ENCODE measurements at regions not wholly inside any gene's neighbourhood (a gene's known extent, or its start where the extent isn't known, plus 50 kb on each side); places are given as distances from the start of the nearest gene placed in this dataset.

- no peaks in the 10 kb centered on the region for H3K36me3 ChIP-seq
- TF ChIP-seq POLR2A (IDR thresholded peaks at IDR 0.05) (no peak), CTCF (IDR thresholded peaks at IDR 0.05) (no peak), EP300 (IDR thresholded peaks at IDR 0.05) (no peak), POLR2AphosphoS5 (IDR thresholded peaks at IDR 0.05) (no peak)
- H3K27me3 ChIP-seq: no peaks in the 10 kb centered on the region
- DNase-seq: no peak
- H3K27ac ChIP-seq: no peak overlapping the region
- no peak overlapping the region for H3K4me3 ChIP-seq
- 34 to 42% methylated on average over 11 of the region's 11 CpGs for WGBS, 2 donors
- H3K9me3 ChIP-seq: no peaks in the 10 kb centered on the region
- H3K4me1 ChIP-seq: no peaks in the 10 kb centered on the region
- no peak for ATAC-seq (ENCODE audit: low FRiP score in 2 of 2)
These were observed 98.7 kb downstream of the PHETA1 start for GRCh38 chr12:111270239-111270638.

GRCh38 chr12:111269718-111270117 lies 99.2 kb downstream of the PHETA1 start:
- Histone ChIP-seq H3K36me3 (no peaks in the 10 kb centered on the region), H3K4me3 (no peak overlapping the region), H3K9me3 (no peaks in the 10 kb centered on the region), H3K27ac (no peak overlapping the region), H3K27me3 (no peaks in the 10 kb centered on the region), H3K4me1 (no peaks in the 10 kb centered on the region)
- DNase-seq (no peak), ATAC-seq (ENCODE audit: low FRiP score in 2 of 2) (no peak)
- TF ChIP-seq POLR2A (IDR thresholded peaks at IDR 0.05) (no peak), EP300 (IDR thresholded peaks at IDR 0.05) (no peak), POLR2AphosphoS5 (IDR thresholded peaks at IDR 0.05) (no peak), CTCF (IDR thresholded peaks at IDR 0.05) (no peak)
- 54 to 60% methylated on average over 7 of the region's 7 CpGs for WGBS, 2 donors

- Histone ChIP-seq H3K9me3 (no peaks in the 10 kb centered on the region), H3K4me1 (no peaks in the 10 kb centered on the region), H3K36me3 (no peaks in the 10 kb centered on the region), H3K27ac (no peak overlapping the region), H3K4me3 (no peak overlapping the region), H3K27me3 (no peaks in the 10 kb centered on the region)
- no peak for DNase-seq
- 78 to 79% methylated on average over 16 of the region's 16 CpGs for WGBS, 2 donors
- ATAC-seq (ENCODE audit: low FRiP score in 2 of 2): no peak
- TF ChIP-seq EP300 (IDR thresholded peaks at IDR 0.05) (no peak), POLR2A (IDR thresholded peaks at IDR 0.05) (no peak), CTCF (IDR thresholded peaks at IDR 0.05) (peak in 2 of 6 experiments; percentile 32 to 41)
These were observed 99.9 kb downstream of the PHETA1 start for GRCh38 chr12:111268738-111269572.

GRCh38 chr12:111267144-111267543 lies 101.8 kb downstream of the PHETA1 start:
- ATAC-seq (ENCODE audit: low FRiP score in 2 of 2) (no peak), DNase-seq (no peak)
- no peaks in the 10 kb centered on the region for H3K4me1 ChIP-seq
- H3K4me3 ChIP-seq: no peak overlapping the region
- no peak overlapping the region for H3K27ac ChIP-seq
- WGBS, 2 donors: 70 to 71% methylated on average over 7 to 8 of the region's 8 CpGs
- no peaks in the 10 kb centered on the region for H3K27me3 ChIP-seq
- no peak for TF ChIP-seq POLR2AphosphoS5 (IDR thresholded peaks at IDR 0.05)
- TF ChIP-seq EP300 (IDR thresholded peaks at IDR 0.05): no peak
- TF ChIP-seq CTCF (IDR thresholded peaks at IDR 0.05): no peak
- TF ChIP-seq POLR2A (IDR thresholded peaks at IDR 0.05): no peak
- no peaks in the 10 kb centered on the region for H3K36me3 ChIP-seq
- H3K9me3 ChIP-seq: no peaks in the 10 kb centered on the region
